ENCODE measurements at regions not wholly inside any gene's neighbourhood (a gene's known extent, or its start where the extent isn't known, plus 50 kb on each side); places are given as distances from the start of the nearest gene placed in this dataset.

GRCh38 chr12:102629262-102629888 is 149.0 kb upstream of the IGF1 start:
- H3K27ac ChIP-seq (ENCODE audit: low read depth): no peak overlapping the region
- no peak overlapping the region for H3K4me3 ChIP-seq (ENCODE audit: low read depth, low read length)
- DNase-seq (ENCODE audit: extremely low spot score): no peak
- WGBS: 80% methylated on average over 1 of the region's 1 CpG
- H3K4me1 ChIP-seq (ENCODE audit: insufficient read depth): no peaks in the 10 kb centered on the region
- no peaks in the 10 kb centered on the region for H3K36me3 ChIP-seq (ENCODE audit: insufficient read depth)

GRCh38 chr12:102625819-102626218 is 145.5 kb upstream of the IGF1 start:
- no peak overlapping the region for H3K4me3 ChIP-seq (ENCODE audit: low read depth, low read length)
- no peak for DNase-seq (ENCODE audit: extremely low spot score)
- 89% methylated on average over 1 of the region's 1 CpG for WGBS
- no peak overlapping the region for H3K27ac ChIP-seq (ENCODE audit: low read depth)
- no peaks in the 10 kb centered on the region for H3K4me1 ChIP-seq (ENCODE audit: insufficient read depth)
- H3K36me3 ChIP-seq (ENCODE audit: insufficient read depth): no peaks in the 10 kb centered on the region

- Histone ChIP-seq H3K27ac (ENCODE audit: low read depth) (no peak overlapping the region), H3K4me1 (ENCODE audit: insufficient read depth) (no peaks in the 10 kb centered on the region), H3K4me3 (ENCODE audit: low read depth, low read length) (no peak overlapping the region), H3K36me3 (ENCODE audit: insufficient read depth) (no peaks in the 10 kb centered on the region)
- DNase-seq (ENCODE audit: extremely low spot score): no peak
- whole genome bisulfite sequencing: 89% methylated on average over 2 of the region's 2 CpGs
Measured at GRCh38 chr12:102622618-102623017, 142.3 kb upstream of the IGF1 start.

- Histone ChIP-seq H3K27ac (ENCODE audit: low read depth) (no peak overlapping the region), H3K36me3 (ENCODE audit: insufficient read depth) (no peaks in the 10 kb centered on the region), H3K4me1 (ENCODE audit: insufficient read depth) (no peaks in the 10 kb centered on the region), H3K4me3 (ENCODE audit: low read depth, low read length) (no peak overlapping the region)
- WGBS: 56% methylated on average over 5 of the region's 5 CpGs
- DNase-seq (ENCODE audit: extremely low spot score): no peak
Measured at GRCh38 chr12:102618197-102618877, 138.0 kb upstream of the IGF1 start.

- Histone ChIP-seq H3K27ac (ENCODE audit: low read depth) (no peak overlapping the region), H3K4me1 (ENCODE audit: insufficient read depth) (no peaks in the 10 kb centered on the region), H3K36me3 (ENCODE audit: insufficient read depth) (no peaks in the 10 kb centered on the region), H3K4me3 (ENCODE audit: low read depth, low read length) (no peak overlapping the region)
- 84% methylated on average over 2 of the region's 2 CpGs for WGBS
- DNase-seq (ENCODE audit: extremely low spot score): no peak
Measured at GRCh38 chr12:102616692-102617091, 136.3 kb upstream of the IGF1 start.

GRCh38 chr12:102611995-102612394 is 131.6 kb upstream of the IGF1 start:
- Histone ChIP-seq H3K36me3 (ENCODE audit: insufficient read depth) (no peaks in the 10 kb centered on the region), H3K4me3 (ENCODE audit: low read depth, low read length) (no peak overlapping the region), H3K4me1 (ENCODE audit: insufficient read depth) (no peaks in the 10 kb centered on the region), H3K27ac (ENCODE audit: low read depth) (no peak overlapping the region)
- no peak for DNase-seq (ENCODE audit: extremely low spot score)
- 63% methylated on average over 1 of the region's 1 CpG for WGBS

- no peak for DNase-seq (ENCODE audit: extremely low spot score)
- Histone ChIP-seq H3K4me3 (ENCODE audit: low read depth, low read length) (no peak overlapping the region), H3K27ac (ENCODE audit: low read depth) (no peak overlapping the region), H3K4me1 (ENCODE audit: insufficient read depth) (no peaks in the 10 kb centered on the region), H3K36me3 (ENCODE audit: insufficient read depth) (no peaks in the 10 kb centered on the region)
- 76% methylated on average over 1 of the region's 1 CpG for WGBS
Measured at GRCh38 chr12:102609996-102610395, 129.6 kb upstream of the IGF1 start.

- DNase-seq (ENCODE audit: extremely low spot score): no peak
- WGBS: 48% methylated on average over 2 of the region's 2 CpGs
- Histone ChIP-seq H3K4me3 (ENCODE audit: low read depth, low read length) (no peak overlapping the region), H3K36me3 (ENCODE audit: insufficient read depth) (no peaks in the 10 kb centered on the region), H3K27ac (ENCODE audit: low read depth) (no peak overlapping the region), H3K4me1 (ENCODE audit: insufficient read depth) (no peaks in the 10 kb centered on the region)
Measured at GRCh38 chr12:102603021-102603420, 122.7 kb upstream of the IGF1 start.

- Histone ChIP-seq H3K4me1 (ENCODE audit: insufficient read depth) (no peaks in the 10 kb centered on the region), H3K36me3 (ENCODE audit: insufficient read depth) (no peaks in the 10 kb centered on the region), H3K27ac (ENCODE audit: low read depth) (no peak overlapping the region), H3K4me3 (ENCODE audit: low read depth, low read length) (no peak overlapping the region)
- WGBS: 63% methylated on average over 1 of the region's 1 CpG
- no peak for DNase-seq (ENCODE audit: extremely low spot score)
Measured at GRCh38 chr12:102602521-102602920, 122.2 kb upstream of the IGF1 start.

- H3K27ac ChIP-seq (ENCODE audit: low read depth): no peak overlapping the region
- 82% methylated on average over 5 of the region's 5 CpGs for WGBS
- no peaks in the 10 kb centered on the region for H3K36me3 ChIP-seq (ENCODE audit: insufficient read depth)
- H3K4me1 ChIP-seq (ENCODE audit: insufficient read depth): no peaks in the 10 kb centered on the region
- no peak overlapping the region for H3K4me3 ChIP-seq (ENCODE audit: low read depth, low read length)
- DNase-seq (ENCODE audit: extremely low spot score): no peak
Measured at GRCh38 chr12:102601621-102602020, 121.3 kb upstream of the IGF1 start.

GRCh38 chr12:102596687-102597086 is 116.3 kb upstream of the IGF1 start:
- H3K27ac ChIP-seq (ENCODE audit: low read depth): no peak overlapping the region
- no peak overlapping the region for H3K4me3 ChIP-seq (ENCODE audit: low read depth, low read length)
- no peaks in the 10 kb centered on the region for H3K4me1 ChIP-seq (ENCODE audit: insufficient read depth)
- no peak for DNase-seq (ENCODE audit: extremely low spot score)
- no peaks in the 10 kb centered on the region for H3K36me3 ChIP-seq (ENCODE audit: insufficient read depth)
- 62% methylated on average over 2 of the region's 2 CpGs for WGBS

- WGBS: 93% methylated on average over 8 of the region's 8 CpGs
- H3K36me3 ChIP-seq (ENCODE audit: insufficient read depth): no peaks in the 10 kb centered on the region
- H3K4me1 ChIP-seq (ENCODE audit: insufficient read depth): no peaks in the 10 kb centered on the region
- DNase-seq (ENCODE audit: extremely low spot score): no peak
- no peak overlapping the region for H3K27ac ChIP-seq (ENCODE audit: low read depth)
- H3K4me3 ChIP-seq (ENCODE audit: low read depth, low read length): no peak overlapping the region
Measured at GRCh38 chr12:102596031-102596430, 115.7 kb upstream of the IGF1 start.

- Histone ChIP-seq H3K27ac (ENCODE audit: low read depth) (no peak overlapping the region), H3K36me3 (ENCODE audit: insufficient read depth) (no peaks in the 10 kb centered on the region), H3K4me3 (ENCODE audit: low read depth, low read length) (no peak overlapping the region), H3K4me1 (ENCODE audit: insufficient read depth) (no peaks in the 10 kb centered on the region)
- WGBS: 94% methylated on average over 10 of the region's 10 CpGs
- no peak for DNase-seq (ENCODE audit: extremely low spot score)
Measured at GRCh38 chr12:102595315-102595714, 115.0 kb upstream of the IGF1 start.

- WGBS: 73% methylated on average over 4 of the region's 4 CpGs
- no peak for DNase-seq (ENCODE audit: extremely low spot score)
- no peak overlapping the region for H3K27ac ChIP-seq (ENCODE audit: low read depth)
- no peaks in the 10 kb centered on the region for H3K36me3 ChIP-seq (ENCODE audit: insufficient read depth)
- H3K4me3 ChIP-seq (ENCODE audit: low read depth, low read length): no peak overlapping the region
- no peaks in the 10 kb centered on the region for H3K4me1 ChIP-seq (ENCODE audit: insufficient read depth)
Measured at GRCh38 chr12:102593134-102593533, 112.8 kb upstream of the IGF1 start.
